Endodermal cell (in vitro differentiated cells): ENCODE measurements at regions not wholly inside any gene's neighbourhood (a gene's known extent, or its start where the extent isn't known, plus 50 kb on each side); places are given as distances from the start of the nearest gene placed in this dataset.

ENCODE experiments used
- DNase-seq: peaks from one replicate; pipeline ENCODE4 v3.0.0-alpha.2; 2017
- H3K27ac ChIP-seq: 2 replicates; pipeline ENCODE4 v1.5.1; 2013; ENCODE audit warnings: mild to moderate bottlenecking, low read depth, low read length, moderate library complexity
- H3K27me3 ChIP-seq: 2 replicates; pipeline ENCODE4 v1.6.1; 2013; ENCODE audit warnings: mild to moderate bottlenecking, low read length, moderate library complexity; ENCODE audit not compliant: insufficient read depth, control insufficient read depth, poor library complexity, severe bottlenecking
- H3K36me3 ChIP-seq: 2 replicates; pipeline ENCODE4 v1.7.0; 2013; ENCODE audit warnings: mild to moderate bottlenecking, low read length, moderate library complexity; ENCODE audit not compliant: control insufficient read depth, insufficient read depth
- H3K4me1 ChIP-seq: one replicate; pipeline ENCODE4 v1.7.0; 2013; ENCODE audit warnings: low read length; ENCODE audit not compliant: control insufficient read depth, insufficient read depth
- H3K4me3 ChIP-seq: 2 replicates; pipeline ENCODE4 v1.5.1; 2013; ENCODE audit warnings: mild to moderate bottlenecking, low read length, moderate library complexity
- H3K9ac ChIP-seq: 2 replicates; pipeline ENCODE4 v1.6.1; 2013; ENCODE audit warnings: mild to moderate bottlenecking, low read length, moderate library complexity; ENCODE audit not compliant: poor library complexity, severe bottlenecking; ENCODE audit errors: extremely low read depth
- H3K9me3 ChIP-seq: 2 replicates; pipeline ENCODE4 v1.6.1; 2013; ENCODE audit warnings: mild to moderate bottlenecking, low read length, moderate library complexity; ENCODE audit not compliant: control insufficient read depth
- H3K27ac Mint-ChIP-seq: 2 replicates; pipeline ENCODE4 v1.8.0; 2020; ENCODE audit warnings: mixed read lengths
- H3K27me3 Mint-ChIP-seq: 2 replicates; pipeline ENCODE4 v1.8.0; 2021; ENCODE audit warnings: mild to moderate bottlenecking, mixed read lengths; ENCODE audit not compliant: insufficient read depth
- H3K36me3 Mint-ChIP-seq: 2 replicates; pipeline ENCODE4 v1.8.0; 2020; ENCODE audit warnings: low read depth, mixed read lengths
- H3K4me1 Mint-ChIP-seq: 2 replicates; pipeline ENCODE4 v1.8.0; 2020; ENCODE audit warnings: mixed read lengths
- H3K4me3 Mint-ChIP-seq: 2 replicates; pipeline ENCODE4 v1.8.0; 2020; ENCODE audit warnings: mild to moderate bottlenecking, moderate library complexity, mixed read lengths
- H3K9me3 Mint-ChIP-seq: 2 replicates; pipeline ENCODE4 v1.8.0; 2020; ENCODE audit warnings: mild to moderate bottlenecking, mixed read lengths
- CTCF ChIP-seq: fragments of 200-600 bp; sonication (generic); conservative IDR thresholded peaks from 2 replicates; pipeline ENCODE4 v1.5.0; 2021; ENCODE audit warnings: antibody characterized with exemption, mild to moderate bottlenecking
- WGBS, 2 experiments: methylation state at CpG; one replicate each; pipeline versions ENCODE4 v1.1.5 to v1.1.7; 2013; ENCODE audit warnings: missing lambda C conversion rate in 2 of 2, mixed read lengths in 1 of 2; ENCODE audit not compliant: insufficient coverage in 1 of 2, insufficient read length in 1 of 2; 5-methylcytosine and 5-hydroxymethylcytosine counted together

DNA sequence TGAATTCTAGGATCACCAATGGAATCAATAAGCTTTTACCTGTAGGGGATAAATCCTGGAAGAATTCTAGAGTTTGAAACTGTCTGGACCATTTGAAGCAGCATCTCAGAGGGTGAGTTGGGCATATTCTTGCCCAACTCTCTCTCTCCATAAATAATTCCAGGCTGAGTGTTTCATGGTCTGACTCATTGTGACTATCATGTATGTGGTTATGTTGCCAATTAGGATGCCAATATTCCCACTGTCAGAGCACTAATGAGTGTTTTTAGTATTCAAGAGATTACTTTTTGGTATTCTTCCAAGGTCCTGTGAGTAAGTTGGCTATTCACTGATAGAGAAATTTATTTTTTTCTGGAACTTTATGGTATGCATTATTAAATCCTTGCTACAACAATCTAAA is 456.9 kb downstream of the TOX3 start:
- Histone ChIP-seq H3K9me3 (no peaks in the 10 kb centered on the region), H3K4me1 (peaks cover 15% of the 10 kb centered on the region), H3K4me3 (no peak overlapping the region), H3K9ac (no peak overlapping the region), H3K36me3 (no peaks in the 10 kb centered on the region), H3K27ac (no peak overlapping the region), H3K27me3 (no peaks in the 10 kb centered on the region)
- no peaks in the 10 kb centered on the region for H3K27me3 Mint-ChIP-seq
- H3K4me3 Mint-ChIP-seq = no peak overlapping the region
- no peaks in the 10 kb centered on the region for H3K36me3 Mint-ChIP-seq
- no peak for DNase-seq
- TF ChIP-seq CTCF = no peak
- peaks cover 26% of the 10 kb centered on the region for H3K4me1 Mint-ChIP-seq
- no peak overlapping the region for H3K27ac Mint-ChIP-seq
- no peaks in the 10 kb centered on the region for H3K9me3 Mint-ChIP-seq

GRCh38 chr16:52089476-52089875 is 457.5 kb downstream of the TOX3 start:
- no peaks in the 10 kb centered on the region for H3K27me3 ChIP-seq
- WGBS, 2 experiments = 92% methylated on average over 1 of the region's 1 CpG; no CpG with 5 or more reads in 1 of the 2 experiments
- Mint-ChIP-seq H3K27me3 (no peaks in the 10 kb centered on the region), H3K27ac (no peak overlapping the region), H3K36me3 (no peaks in the 10 kb centered on the region), H3K4me1 (peaks cover 26% of the 10 kb centered on the region), H3K9me3 (no peaks in the 10 kb centered on the region), H3K4me3 (no peak overlapping the region)
- H3K27ac ChIP-seq = no peak overlapping the region
- DNase-seq = no peak
- H3K4me3 ChIP-seq = no peak overlapping the region
- no peaks in the 10 kb centered on the region for H3K9me3 ChIP-seq
- H3K36me3 ChIP-seq = no peaks in the 10 kb centered on the region
- no peak overlapping the region for H3K9ac ChIP-seq
- TF ChIP-seq CTCF = no peak
- H3K4me1 ChIP-seq = peaks cover 15% of the 10 kb centered on the region

DNA sequence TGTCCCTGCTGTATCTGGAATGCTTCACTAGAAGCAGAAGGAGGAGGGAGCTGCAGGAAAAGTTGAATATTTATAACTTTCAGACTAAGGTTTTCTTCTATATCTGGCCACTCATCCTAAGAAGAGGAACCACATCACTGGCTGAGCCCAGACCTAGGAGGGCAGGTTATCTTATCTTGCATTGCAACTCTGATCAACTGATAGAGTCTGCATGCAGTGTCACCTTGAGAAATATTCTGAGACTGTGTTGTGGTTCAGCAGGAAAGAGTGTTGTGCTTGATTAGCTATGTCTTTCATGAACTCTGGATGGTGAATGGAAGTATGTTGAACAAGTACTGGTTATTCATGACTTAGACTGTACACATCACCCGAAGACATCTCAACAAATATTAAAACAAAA is 460.0 kb downstream of the TOX3 start:
- Mint-ChIP-seq H3K4me3 (no peak overlapping the region), H3K27ac (no peak overlapping the region), H3K27me3 (no peaks in the 10 kb centered on the region), H3K9me3 (no peaks in the 10 kb centered on the region), H3K36me3 (no peaks in the 10 kb centered on the region), H3K4me1 (peaks cover 26% of the 10 kb centered on the region)
- WGBS, 2 experiments = no CpG with 5 or more reads among the region's 1 CpG
- Histone ChIP-seq H3K36me3 (no peaks in the 10 kb centered on the region), H3K27ac (no peak overlapping the region), H3K27me3 (no peaks in the 10 kb centered on the region), H3K9ac (no peak overlapping the region), H3K9me3 (no peaks in the 10 kb centered on the region), H3K4me1 (peaks cover 15% of the 10 kb centered on the region), H3K4me3 (peak overlapping the region; percentile 28)
- TF ChIP-seq CTCF = no peak
- DNase-seq = peak; percentile 41
